ENCODE measurements at regions not wholly inside any gene's neighbourhood (a gene's known extent, or its start where the extent isn't known, plus 50 kb on each side); places are given as distances from the start of the nearest gene placed in this dataset.

GRCh38 chr6:25168637-25169036 is 110.5 kb upstream of the CARMIL1 start (continued):
- no peak for TF ChIP-seq NFE2L2 (conservative IDR thresholded peaks at IDR 0.05; ENCODE audit: low read length)
- TF ChIP-seq HDAC2 (IDR thresholded peaks at IDR 0.05): no peak
- TF ChIP-seq, protein P1, sequence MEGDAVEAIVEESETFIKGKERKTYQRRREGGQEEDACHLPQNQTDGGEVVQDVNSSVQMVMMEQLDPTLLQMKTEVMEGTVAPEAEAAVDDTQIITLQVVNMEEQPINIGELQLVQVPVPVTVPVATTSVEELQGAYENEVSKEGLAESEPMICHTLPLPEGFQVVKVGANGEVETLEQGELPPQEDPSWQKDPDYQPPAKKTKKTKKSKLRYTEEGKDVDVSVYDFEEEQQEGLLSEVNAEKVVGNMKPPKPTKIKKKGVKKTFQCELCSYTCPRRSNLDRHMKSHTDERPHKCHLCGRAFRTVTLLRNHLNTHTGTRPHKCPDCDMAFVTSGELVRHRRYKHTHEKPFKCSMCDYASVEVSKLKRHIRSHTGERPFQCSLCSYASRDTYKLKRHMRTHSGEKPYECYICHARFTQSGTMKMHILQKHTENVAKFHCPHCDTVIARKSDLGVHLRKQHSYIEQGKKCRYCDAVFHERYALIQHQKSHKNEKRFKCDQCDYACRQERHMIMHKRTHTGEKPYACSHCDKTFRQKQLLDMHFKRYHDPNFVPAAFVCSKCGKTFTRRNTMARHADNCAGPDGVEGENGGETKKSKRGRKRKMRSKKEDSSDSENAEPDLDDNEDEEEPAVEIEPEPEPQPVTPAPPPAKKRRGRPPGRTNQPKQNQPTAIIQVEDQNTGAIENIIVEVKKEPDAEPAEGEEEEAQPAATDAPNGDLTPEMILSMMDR (IDR thresholded peaks at IDR 0.05): no peak
- no peak for TF ChIP-seq EHMT2 (IDR thresholded peaks at IDR 0.05; ENCODE audit: low read depth)
- no peak for TF ChIP-seq KDM5A (IDR thresholded peaks at IDR 0.05)

DNA sequence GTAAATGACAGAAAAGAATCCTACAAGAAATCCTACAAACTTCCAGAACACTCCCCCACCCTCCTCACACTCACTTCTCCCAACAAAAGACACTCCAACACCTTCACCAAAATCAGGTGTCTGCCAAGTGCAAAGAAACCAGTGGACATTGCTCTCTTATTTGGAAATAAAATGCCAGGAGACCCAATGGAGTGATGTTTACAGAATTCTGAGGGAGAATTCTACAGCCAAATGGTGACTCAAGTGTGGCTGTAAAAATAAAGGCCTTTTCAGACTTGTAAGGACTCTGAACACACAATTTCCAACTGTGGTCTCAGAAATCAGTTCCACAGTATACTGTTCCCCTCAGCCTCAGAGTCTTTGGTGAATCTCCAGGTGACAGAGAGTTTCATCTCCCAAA is 109.6 kb upstream of the CARMIL1 start:
- ChIA-PET CTCF (no interaction called here), POLR2A (no interaction called here)
- no peak for FAIRE-seq
- Histone ChIP-seq H3K4me1 (peaks cover 24% of the 10 kb centered on the region), H3K9me3 (no peaks in the 10 kb centered on the region), H3K4me2 (no peak overlapping the region), H3K4me3 (no peak overlapping the region), H3K27ac (0 out of 6 replicates have a peak overlapping the region, but pooled peaks of 1 of the 2 experiments have one; percentile 38)
- DNase-seq (ENCODE audit: low read depth in 1 of 2, low spot score in 1 of 2): no peak
- no peak for ATAC-seq
- TF ChIP-seq, protein P1 (IDR thresholded peaks at IDR 0.05): no peak
- TF ChIP-seq SMC3 (IDR thresholded peaks at IDR 0.05) (no peak), ZC3H11A (IDR thresholded peaks at IDR 0.05) (no peak)

DNA sequence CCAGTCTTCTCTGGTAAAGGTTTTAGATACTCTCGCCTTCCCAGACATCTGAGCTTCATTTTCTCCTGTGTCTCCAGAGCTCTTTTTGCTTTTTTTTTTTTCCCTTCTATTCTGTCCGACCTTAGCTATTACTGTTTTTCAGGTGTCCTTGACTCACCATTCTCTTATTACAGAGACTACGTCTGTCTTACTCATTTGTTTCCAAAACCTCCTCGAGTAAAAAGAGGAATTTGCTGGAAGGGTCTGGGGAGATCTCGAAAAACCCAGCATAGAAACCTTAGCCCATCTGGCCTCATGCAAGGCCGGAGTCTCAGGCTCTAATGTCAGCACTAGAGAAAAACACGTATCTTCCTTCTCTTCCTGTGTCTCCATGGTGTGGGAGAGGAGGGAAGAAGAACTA is 109.2 kb upstream of the CARMIL1 start:
- CTCF ChIA-PET: no interaction called here
- 78% methylated on average over 7 of the region's 7 CpGs for WGBS (ENCODE audit: missing lambda C conversion rate)

DNA sequence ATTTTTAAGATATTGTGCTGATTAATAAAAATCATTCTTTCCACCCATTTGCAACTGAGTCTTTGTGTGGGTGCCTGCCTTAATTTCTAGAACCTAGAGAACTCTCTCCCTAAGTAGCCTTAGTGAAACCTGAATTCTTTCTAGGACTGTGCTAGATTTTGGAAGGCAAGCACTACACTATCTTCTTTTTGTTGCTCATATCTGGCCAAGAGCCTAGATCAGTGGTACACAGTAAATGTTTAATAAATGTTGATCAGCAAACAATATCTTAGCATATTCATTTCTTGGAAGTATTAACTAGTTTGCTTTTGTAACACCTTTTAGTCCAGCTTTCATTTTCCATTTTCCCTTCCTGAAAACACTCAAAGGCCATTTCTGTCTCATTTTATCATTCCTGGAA is 108.5 kb upstream of the CARMIL1 start:
- Histone ChIP-seq H3K4me3 (no peak overlapping the region), H3K4me1 (peaks cover 35% of the 10 kb centered on the region), H3K4me2 (no peak overlapping the region), H3K9me3 (no peaks in the 10 kb centered on the region), H3K27ac (no peak overlapping the region)
- ATAC-seq: no peak
- DNase-seq (ENCODE audit: low read depth in 1 of 2, low spot score in 1 of 2): no peak
- no peak for FAIRE-seq
- CTCF ChIA-PET: interaction anchor here (1.0 to 1.5 kb wide), 2 partner anchors 11 to 14 kb away, joined by 3 to 6 read pairs; no protein-coding TSS in a partner anchor
- POLR2A ChIA-PET: no interaction called here
- TF ChIP-seq CHD2 (IDR thresholded peaks at IDR 0.05; ENCODE audit: low read length, partially characterized antibody): no peak
- TF ChIP-seq GATA3 (IDR thresholded peaks at IDR 0.05; ENCODE audit: borderline replicate concordance): no peak
- no peak for TF ChIP-seq PHF8 (IDR thresholded peaks at IDR 0.05; ENCODE audit: borderline replicate concordance, low read depth)
- TF ChIP-seq EHF (CRISPR knock-in tag; IDR thresholded peaks at IDR 0.05): no peak
- TF ChIP-seq ZC3H11A (IDR thresholded peaks at IDR 0.05): no peak
- no peak for TF ChIP-seq HEYL (CRISPR knock-in tag; IDR thresholded peaks at IDR 0.05)
- no peak for TF ChIP-seq NPAS2 (CRISPR knock-in tag; IDR thresholded peaks at IDR 0.05; ENCODE audit: borderline replicate concordance)
- TF ChIP-seq, protein P1 (IDR thresholded peaks at IDR 0.05): no peak
- TF ChIP-seq BHLHE40 (IDR thresholded peaks at IDR 0.05; ENCODE audit: low read depth, low read length): no peak
- TF ChIP-seq, protein P2, sequence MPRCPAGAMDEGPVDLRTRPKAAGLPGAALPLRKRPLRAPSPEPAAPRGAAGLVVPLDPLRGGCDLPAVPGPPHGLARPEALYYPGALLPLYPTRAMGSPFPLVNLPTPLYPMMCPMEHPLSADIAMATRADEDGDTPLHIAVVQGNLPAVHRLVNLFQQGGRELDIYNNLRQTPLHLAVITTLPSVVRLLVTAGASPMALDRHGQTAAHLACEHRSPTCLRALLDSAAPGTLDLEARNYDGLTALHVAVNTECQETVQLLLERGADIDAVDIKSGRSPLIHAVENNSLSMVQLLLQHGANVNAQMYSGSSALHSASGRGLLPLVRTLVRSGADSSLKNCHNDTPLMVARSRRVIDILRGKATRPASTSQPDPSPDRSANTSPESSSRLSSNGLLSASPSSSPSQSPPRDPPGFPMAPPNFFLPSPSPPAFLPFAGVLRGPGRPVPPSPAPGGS (IDR thresholded peaks at IDR 0.05): no peak
- no peak for TF ChIP-seq POLR2A (IDR thresholded peaks at IDR 0.05; ENCODE audit: low read length)
- TF ChIP-seq NFE2L2 (conservative IDR thresholded peaks at IDR 0.05; ENCODE audit: low read length): no peak

More for the DNA sequence above, 109.2 kb upstream of the CARMIL1 start:
- no peaks in the 10 kb centered on the region for H3K9me3 ChIP-seq
- TF ChIP-seq EHMT2 (IDR thresholded peaks at IDR 0.05; ENCODE audit: low read depth) (no peak), ZSCAN20 (CRISPR knock-in tag; IDR thresholded peaks at IDR 0.05) (no peak), EHF (CRISPR knock-in tag; IDR thresholded peaks at IDR 0.05) (no peak), RNF2 (IDR thresholded peaks at IDR 0.05; ENCODE audit: borderline replicate concordance, low read depth) (no peak), CHD2 (IDR thresholded peaks at IDR 0.05; ENCODE audit: low read length, partially characterized antibody) (no peak), CBX2 (IDR thresholded peaks at IDR 0.05; ENCODE audit: borderline replicate concordance, low read depth) (no peak), POLR2AphosphoS2 (conservative IDR thresholded peaks at IDR 0.05; ENCODE audit: low read length) (no peak), SMC3 (IDR thresholded peaks at IDR 0.05) (no peak)
- TF ChIP-seq, protein P3, sequence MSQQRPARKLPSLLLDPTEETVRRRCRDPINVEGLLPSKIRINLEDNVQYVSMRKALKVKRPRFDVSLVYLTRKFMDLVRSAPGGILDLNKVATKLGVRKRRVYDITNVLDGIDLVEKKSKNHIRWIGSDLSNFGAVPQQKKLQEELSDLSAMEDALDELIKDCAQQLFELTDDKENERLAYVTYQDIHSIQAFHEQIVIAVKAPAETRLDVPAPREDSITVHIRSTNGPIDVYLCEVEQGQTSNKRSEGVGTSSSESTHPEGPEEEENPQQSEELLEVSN (IDR thresholded peaks at IDR 0.05; ENCODE audit: borderline replicate concordance, low read depth): no peak
- TF ChIP-seq, protein P4, sequence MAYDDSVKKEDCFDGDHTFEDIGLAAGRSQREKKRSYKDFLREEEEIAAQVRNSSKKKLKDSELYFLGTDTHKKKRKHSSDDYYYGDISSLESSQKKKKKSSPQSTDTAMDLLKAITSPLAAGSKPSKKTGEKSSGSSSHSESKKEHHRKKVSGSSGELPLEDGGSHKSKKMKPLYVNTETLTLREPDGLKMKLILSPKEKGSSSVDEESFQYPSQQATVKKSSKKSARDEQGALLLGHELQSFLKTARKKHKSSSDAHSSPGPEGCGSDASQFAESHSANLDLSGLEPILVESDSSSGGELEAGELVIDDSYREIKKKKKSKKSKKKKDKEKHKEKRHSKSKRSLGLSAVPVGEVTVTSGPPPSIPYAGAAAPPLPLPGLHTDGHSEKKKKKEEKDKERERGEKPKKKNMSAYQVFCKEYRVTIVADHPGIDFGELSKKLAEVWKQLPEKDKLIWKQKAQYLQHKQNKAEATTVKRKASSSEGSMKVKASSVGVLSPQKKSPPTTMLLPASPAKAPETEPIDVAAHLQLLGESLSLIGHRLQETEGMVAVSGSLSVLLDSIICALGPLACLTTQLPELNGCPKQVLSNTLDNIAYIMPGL (CRISPR knock-in tag; IDR thresholded peaks at IDR 0.05; ENCODE audit: borderline replicate concordance): no peak
- ATAC-seq (no peak), DNase-seq (ENCODE audit: low read depth in 1 of 2, low spot score in 1 of 2) (no peak), FAIRE-seq (no peak)
- H3K4me1 ChIP-seq: peaks cover 28% of the 10 kb centered on the region
- POLR2A ChIA-PET: no interaction called here
- no peak overlapping the region for H3K4me2 ChIP-seq
- 0 out of 6 replicates have a peak overlapping the region, but pooled peaks of 1 of the 2 experiments have one; percentile 38 for H3K27ac ChIP-seq
- H3K4me3 ChIP-seq: no peak overlapping the region
